ENCODE measurements at regions not wholly inside any gene's neighbourhood (a gene's known extent, or its start where the extent isn't known, plus 50 kb on each side); places are given as distances from the start of the nearest gene placed in this dataset.
A peak's percentile ranks its signal among the peaks of the same experiment; 100 is the strongest.

DNA sequence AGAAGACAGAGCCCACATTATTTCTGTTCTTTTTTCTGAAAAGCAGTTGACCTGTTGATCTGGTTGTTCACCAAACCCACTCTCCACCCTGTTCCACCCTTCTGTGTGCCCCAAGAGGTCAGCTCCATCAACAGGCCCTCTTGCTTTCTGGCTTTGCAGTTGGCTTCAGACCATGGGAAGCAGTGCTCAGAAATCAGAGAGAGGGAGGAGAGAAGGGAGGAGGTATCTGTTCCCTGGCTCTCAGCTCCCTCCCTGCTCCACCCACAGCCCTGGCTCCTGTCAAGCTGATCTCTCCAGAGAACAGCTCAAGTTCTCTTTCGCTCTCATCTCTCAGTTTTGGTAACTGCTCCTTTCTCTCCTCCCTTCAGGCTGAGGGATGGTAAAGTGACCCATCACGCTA lies 144.2 kb upstream of the RAI14 start:
- Histone ChIP-seq H4K20me1 (ENCODE audit: insufficient read depth) (no peaks in the 10 kb centered on the region), H3K9me3 (ENCODE audit: insufficient read depth, low read depth) (no peaks in the 10 kb centered on the region), H3K79me2 (ENCODE audit: low read depth) (no peaks in the 10 kb centered on the region), H3K27ac (peak overlapping the region; percentile 56), H3K9me2 (ENCODE audit: insufficient read depth) (no peaks in the 10 kb centered on the region), H3K4me3 (no peak overlapping the region), H3K27me3 (ENCODE audit: insufficient read depth, low read depth) (no peaks in the 10 kb centered on the region), H3K4me1 (replicated peaks; ENCODE audit: insufficient read depth) (peaks cover 50% of the 10 kb centered on the region), H3K4me2 (peak overlapping the region; percentile 60), H3K36me3 (ENCODE audit: low read depth) (no peaks in the 10 kb centered on the region), H3F3A (ENCODE audit: insufficient read depth, low read depth) (peaks cover 29% of the 10 kb centered on the region), H2AFZ (0 out of 2 replicates have a peak overlapping the region, but pooled peaks have one; percentile 1)
- intact Hi-C loops (cut with micrococcal nuclease; ENCODE audit: unreplicated experiment), result no loop called here
- CTCF ChIA-PET, result interaction anchor here (0.6 kb wide), 1 partner anchor 114 kb away, joined by 7 read pairs; no protein-coding TSS in a partner anchor
- POLR2A ChIA-PET (ENCODE audit: unreplicated experiment), result no interaction called here
- BruUV-seq (replicated peaks), result no TSS peak
- TF ChIP-seq EZH2 (IDR thresholded peaks at IDR 0.05; ENCODE audit: low read depth), result no peak
- TF ChIP-seq, protein P1, sequence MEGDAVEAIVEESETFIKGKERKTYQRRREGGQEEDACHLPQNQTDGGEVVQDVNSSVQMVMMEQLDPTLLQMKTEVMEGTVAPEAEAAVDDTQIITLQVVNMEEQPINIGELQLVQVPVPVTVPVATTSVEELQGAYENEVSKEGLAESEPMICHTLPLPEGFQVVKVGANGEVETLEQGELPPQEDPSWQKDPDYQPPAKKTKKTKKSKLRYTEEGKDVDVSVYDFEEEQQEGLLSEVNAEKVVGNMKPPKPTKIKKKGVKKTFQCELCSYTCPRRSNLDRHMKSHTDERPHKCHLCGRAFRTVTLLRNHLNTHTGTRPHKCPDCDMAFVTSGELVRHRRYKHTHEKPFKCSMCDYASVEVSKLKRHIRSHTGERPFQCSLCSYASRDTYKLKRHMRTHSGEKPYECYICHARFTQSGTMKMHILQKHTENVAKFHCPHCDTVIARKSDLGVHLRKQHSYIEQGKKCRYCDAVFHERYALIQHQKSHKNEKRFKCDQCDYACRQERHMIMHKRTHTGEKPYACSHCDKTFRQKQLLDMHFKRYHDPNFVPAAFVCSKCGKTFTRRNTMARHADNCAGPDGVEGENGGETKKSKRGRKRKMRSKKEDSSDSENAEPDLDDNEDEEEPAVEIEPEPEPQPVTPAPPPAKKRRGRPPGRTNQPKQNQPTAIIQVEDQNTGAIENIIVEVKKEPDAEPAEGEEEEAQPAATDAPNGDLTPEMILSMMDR (conservative IDR thresholded peaks at IDR 0.05), result no peak
- DNase-seq, result no peak

DNA sequence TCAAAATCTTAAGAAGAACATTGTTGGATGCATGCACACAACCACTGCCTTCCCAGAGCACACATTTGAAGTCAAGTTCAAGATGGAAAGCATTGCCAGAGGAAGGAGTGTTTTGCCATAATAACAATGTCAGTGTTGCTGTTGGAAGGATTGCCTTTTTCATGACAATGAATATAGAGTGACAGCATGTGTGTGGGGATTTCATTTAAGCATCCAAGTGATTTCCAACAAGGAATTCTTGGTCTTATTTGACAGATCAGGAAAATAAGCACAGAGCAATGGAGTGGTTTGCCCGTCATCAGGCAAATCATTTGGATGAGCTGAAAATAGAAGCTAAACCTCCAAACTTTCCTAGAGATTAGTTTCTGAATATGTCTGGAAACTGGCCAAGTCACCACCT lies 140.0 kb upstream of the RAI14 start:
- H4K20me1 ChIP-seq (ENCODE audit: insufficient read depth), result no peaks in the 10 kb centered on the region
- H3K79me2 ChIP-seq (ENCODE audit: low read depth), result no peaks in the 10 kb centered on the region
- ChIA-PET CTCF (no interaction called here), POLR2A (ENCODE audit: unreplicated experiment) (no interaction called here)
- H3K9me2 ChIP-seq (ENCODE audit: insufficient read depth), result no peaks in the 10 kb centered on the region
- no peak for TF ChIP-seq EZH2 (IDR thresholded peaks at IDR 0.05; ENCODE audit: low read depth)
- TF ChIP-seq, protein P1 (conservative IDR thresholded peaks at IDR 0.05), result no peak
- H3K27me3 ChIP-seq (ENCODE audit: insufficient read depth, low read depth), result no peaks in the 10 kb centered on the region
- peaks cover 20% of the 10 kb centered on the region for H3F3A ChIP-seq (ENCODE audit: insufficient read depth, low read depth)
- H3K27ac ChIP-seq, result no peak overlapping the region
- DNase-seq, result no peak
- intact Hi-C loops (cut with micrococcal nuclease; ENCODE audit: unreplicated experiment), result no loop called here
- peaks cover 39% of the 10 kb centered on the region for H3K4me1 ChIP-seq (replicated peaks; ENCODE audit: insufficient read depth)
- H3K9me3 ChIP-seq (ENCODE audit: insufficient read depth, low read depth), result peaks cover 3% of the 10 kb centered on the region; the same call in 1 of the 2 replicates
- H3K4me3 ChIP-seq, result no peak overlapping the region
- H3K4me2 ChIP-seq, result no peak overlapping the region
- BruUV-seq (replicated peaks), result no TSS peak
- no peaks in the 10 kb centered on the region for H3K36me3 ChIP-seq (ENCODE audit: low read depth)
- H2AFZ ChIP-seq, result no peak overlapping the region

DNA sequence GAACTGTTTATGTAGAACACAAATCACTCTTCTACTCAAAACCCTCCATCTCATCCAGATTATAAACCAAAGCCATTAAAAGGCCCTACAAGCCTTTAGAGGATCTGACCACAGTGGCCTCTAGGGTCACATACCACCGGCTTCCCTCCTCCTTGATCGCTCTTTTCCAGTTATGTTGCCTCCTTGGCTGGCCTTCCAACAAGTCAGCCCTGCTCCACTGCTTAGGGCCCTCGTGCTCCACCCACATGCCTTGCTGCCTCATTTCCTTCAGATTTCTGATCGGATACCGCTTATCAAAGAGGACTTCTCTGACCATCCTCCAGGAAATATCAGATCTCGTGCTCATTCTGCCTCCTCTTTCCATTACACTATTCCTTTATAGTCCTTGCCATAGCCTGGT lies 139.4 kb upstream of the RAI14 start:
- DNase-seq, result no peak
- CTCF ChIA-PET, result no interaction called here
- BruUV-seq (replicated peaks), result no TSS peak
- Histone ChIP-seq H3K9me2 (ENCODE audit: insufficient read depth) (no peaks in the 10 kb centered on the region), H2AFZ (no peak overlapping the region), H3F3A (ENCODE audit: insufficient read depth, low read depth) (peaks cover 14% of the 10 kb centered on the region), H4K20me1 (ENCODE audit: insufficient read depth) (no peaks in the 10 kb centered on the region), H3K27me3 (ENCODE audit: insufficient read depth, low read depth) (no peaks in the 10 kb centered on the region), H3K9me3 (ENCODE audit: insufficient read depth, low read depth) (peaks cover 3% of the 10 kb centered on the region; the same call in 1 of the 2 replicates), H3K4me1 (replicated peaks; ENCODE audit: insufficient read depth) (peaks cover 38% of the 10 kb centered on the region), H3K79me2 (ENCODE audit: low read depth) (no peaks in the 10 kb centered on the region), H3K4me2 (no peak overlapping the region), H3K36me3 (ENCODE audit: low read depth) (no peaks in the 10 kb centered on the region), H3K27ac (no peak overlapping the region), H3K4me3 (no peak overlapping the region)
- POLR2A ChIA-PET (ENCODE audit: unreplicated experiment), result no interaction called here
- TF ChIP-seq, protein P1 (conservative IDR thresholded peaks at IDR 0.05), result no peak
- intact Hi-C loops (cut with micrococcal nuclease; ENCODE audit: unreplicated experiment), result no loop called here

All from PC-9 (cell line).